NOMO-1 treated with DMSO at 0.1 percent for 48 hours (cell line): ENCODE measurements at regions not wholly inside any gene's neighbourhood (a gene's known extent, or its start where the extent isn't known, plus 50 kb on each side); places are given as distances from the start of the nearest gene placed in this dataset.

Source experiments
- DNase-seq: peaks from one replicate; lab custom pipeline; 2025; ENCODE audit not compliant: unreplicated experiment; lab: John Stamatoyannopoulos, UW

- DNase-seq = peak; percentile 43
Observed at GRCh38 chr3:132232231-132232792, 84.9 kb upstream of the ACP3 start.

- DNase-seq = no peak
Observed at GRCh38 chr3:132236701-132237651, 80.2 kb upstream of the ACP3 start.

- DNase-seq = no peak
Observed at GRCh38 chr3:132237652-132238032, 79.6 kb upstream of the ACP3 start.

GRCh38 chr3:132239587-132239986, 77.6 kb upstream of the ACP3 start:
- DNase-seq = no peak

GRCh38 chr3:132241776-132242514, 75.3 kb upstream of the ACP3 start:
- DNase-seq = no peak

GRCh38 chr3:132242790-132243189, 74.4 kb upstream of the ACP3 start:
- DNase-seq = peak; percentile 66

- DNase-seq = peak; percentile 16
Observed at GRCh38 chr3:132245552-132246142, 71.6 kb upstream of the ACP3 start.

- no peak for DNase-seq
Observed at GRCh38 chr3:132246212-132246611, 71.0 kb upstream of the ACP3 start.

- DNase-seq = no peak
Observed at GRCh38 chr3:132247211-132247610, 70.0 kb upstream of the ACP3 start.

GRCh38 chr3:132248490-132248889, 68.7 kb upstream of the ACP3 start:
- DNase-seq = no peak

GRCh38 chr3:132253262-132253878, 63.8 kb upstream of the ACP3 start:
- peak; percentile 86 for DNase-seq

- peak; percentile 72 for DNase-seq
Observed at GRCh38 chr3:132254076-132254755, 63.0 kb upstream of the ACP3 start.

GRCh38 chr3:132255041-132255745, 62.0 kb upstream of the ACP3 start:
- DNase-seq = no peak

GRCh38 chr3:132256989-132257388, 60.2 kb upstream of the ACP3 start:
- DNase-seq = peak; percentile 78

- peak; percentile 74 for DNase-seq
Observed at GRCh38 chr3:132261506-132261905, 55.7 kb upstream of the ACP3 start.

GRCh38 chr3:132262305-132262704, 54.9 kb upstream of the ACP3 start:
- no peak for DNase-seq

GRCh38 chr3:132262956-132263355, 54.3 kb upstream of the ACP3 start:
- DNase-seq = no peak

- DNase-seq = no peak
Observed at GRCh38 chr3:132265028-132265427, 52.2 kb upstream of the ACP3 start.

GRCh38 chr3:132265488-132265887, 51.7 kb upstream of the ACP3 start:
- DNase-seq = no peak
